GM19455 (cell line): ENCODE measurements at regions not wholly inside any gene's neighbourhood (a gene's known extent, or its start where the extent isn't known, plus 50 kb on each side); places are given as distances from the start of the nearest gene placed in this dataset.

Experiments used
- ATAC-seq: cut with Tn5 transposase; IDR thresholded peaks from one replicate; pipeline ENCODE4 v1.9.1; 2021; ENCODE audit not compliant: unreplicated experiment

- no peak for ATAC-seq
These were observed 167.7 kb upstream of the RASA1 start for GRCh38 chr5:87099968-87100367.

- ATAC-seq, result no peak
These were observed 166.4 kb upstream of the RASA1 start for GRCh38 chr5:87101321-87101720.

GRCh38 chr5:87102841-87103240, 164.8 kb upstream of the RASA1 start:
- ATAC-seq, result no peak

GRCh38 chr5:87103616-87104287, 163.9 kb upstream of the RASA1 start:
- peak; percentile 80 for ATAC-seq

- ATAC-seq, result no peak
These were observed 162.1 kb upstream of the RASA1 start for GRCh38 chr5:87105577-87105976.

- no peak for ATAC-seq
These were observed 157.9 kb upstream of the RASA1 start for GRCh38 chr5:87109746-87110145.

- no peak for ATAC-seq
These were observed 157.0 kb upstream of the RASA1 start for GRCh38 chr5:87110721-87111120.

- ATAC-seq, result no peak
These were observed 153.8 kb upstream of the RASA1 start for GRCh38 chr5:87113861-87114260.

- no peak for ATAC-seq
These were observed 153.1 kb upstream of the RASA1 start for GRCh38 chr5:87114631-87115030.

GRCh38 chr5:87115839-87116364, 151.8 kb upstream of the RASA1 start:
- no peak for ATAC-seq

- peak; percentile 93 for ATAC-seq
These were observed 150.7 kb upstream of the RASA1 start for GRCh38 chr5:87116825-87117512.

- ATAC-seq, result no peak
These were observed 148.1 kb upstream of the RASA1 start for GRCh38 chr5:87119588-87119987.

- ATAC-seq, result no peak
These were observed 147.0 kb upstream of the RASA1 start for GRCh38 chr5:87120518-87121303.

GRCh38 chr5:87121304-87122150, 146.2 kb upstream of the RASA1 start:
- peak; percentile 75 for ATAC-seq

- no peak for ATAC-seq
These were observed 145.3 kb upstream of the RASA1 start for GRCh38 chr5:87122151-87122977.

- no peak for ATAC-seq
These were observed 141.9 kb upstream of the RASA1 start for GRCh38 chr5:87125766-87126165.

GRCh38 chr5:87126869-87127268, 140.8 kb upstream of the RASA1 start:
- no peak for ATAC-seq

- no peak for ATAC-seq
These were observed 140.3 kb upstream of the RASA1 start for GRCh38 chr5:87127426-87127825.

GRCh38 chr5:87127956-87128687, 139.6 kb upstream of the RASA1 start:
- ATAC-seq, result no peak
